ENCODE measurements at regions not wholly inside any gene's neighbourhood (a gene's known extent, or its start where the extent isn't known, plus 50 kb on each side); places are given as distances from the start of the nearest gene placed in this dataset.
"Not testable (repeated sequence)": the region's sequence is repeated elsewhere in the genome, so short reads cannot be mapped to it uniquely, and the experiment has no call there.

- ATAC-seq, result no peak
- no TSS peak for BruUV-seq (replicated peaks)
- Histone ChIP-seq H3K4me1 (ENCODE audit: control insufficient read depth, insufficient read depth, low read length) (no peaks in the 10 kb centered on the region), H3K27ac (ENCODE audit: low read length) (no peak overlapping the region), H3K9me3 (ENCODE audit: control insufficient read depth, insufficient read depth, low read depth, low read length) (no peaks in the 10 kb centered on the region), H3K36me3 (ENCODE audit: control insufficient read depth, insufficient read depth, low read length) (no peaks in the 10 kb centered on the region), H3K27me3 (ENCODE audit: control insufficient read depth, insufficient read depth, low read length) (no peaks in the 10 kb centered on the region), H3K4me3 (ENCODE audit: low read depth in 2 of 2, low read length in 2 of 2) (no peak overlapping the region)
- CTCF ChIA-PET, result no interaction called here
- intact Hi-C loops (cut with micrococcal nuclease; ENCODE audit: unreplicated experiment) (no loop called here), in situ Hi-C loops (cut with HindIII; ENCODE audit: low pct_unique_long_range_greater_than_20kb, low sequenced_read_pairs) (no loop called here)
- POLR2A ChIA-PET, result no interaction called here
- no peak for DNase-seq (ENCODE audit: low read depth, low spot score)
- TF ChIP-seq SIN3A (IDR thresholded peaks at IDR 0.05; ENCODE audit: borderline replicate concordance, insufficient read depth, low read depth, low read length), result no peak
- no peak for TF ChIP-seq POLR2AphosphoS5 (IDR thresholded peaks at IDR 0.05; ENCODE audit: low read depth, low read length)
- no peak for TF ChIP-seq TCF7L2 (IDR thresholded peaks at IDR 0.05; ENCODE audit: low read depth, low read length)
- no peak for TF ChIP-seq CTCF (IDR thresholded peaks at IDR 0.05)
- no peak for TF ChIP-seq REST (IDR thresholded peaks at IDR 0.05; ENCODE audit: insufficient read depth in 1 of 2, low read depth in 2 of 2, low read length in 1 of 2)
Measured at GRCh38 chr4:23022032-23022431, 329.3 kb downstream of the GBA3 start.

- POLR2A ChIA-PET, result no interaction called here
- no TSS peak for BruUV-seq (replicated peaks)
- CTCF ChIA-PET, result no interaction called here
- Histone ChIP-seq H3K36me3 (ENCODE audit: control insufficient read depth, insufficient read depth, low read length) (no peaks in the 10 kb centered on the region), H3K9me3 (ENCODE audit: control insufficient read depth, insufficient read depth, low read depth, low read length) (no peaks in the 10 kb centered on the region), H3K27ac (ENCODE audit: low read length) (no peak overlapping the region), H3K4me1 (ENCODE audit: control insufficient read depth, insufficient read depth, low read length) (no peaks in the 10 kb centered on the region), H3K27me3 (ENCODE audit: control insufficient read depth, insufficient read depth, low read length) (no peaks in the 10 kb centered on the region), H3K4me3 (ENCODE audit: low read depth in 2 of 2, low read length in 2 of 2) (no peak overlapping the region)
- no peak for TF ChIP-seq TCF7L2 (IDR thresholded peaks at IDR 0.05; ENCODE audit: low read depth, low read length)
- no peak for TF ChIP-seq SIN3A (IDR thresholded peaks at IDR 0.05; ENCODE audit: borderline replicate concordance, insufficient read depth, low read depth, low read length)
- TF ChIP-seq REST (IDR thresholded peaks at IDR 0.05; ENCODE audit: insufficient read depth in 1 of 2, low read depth in 2 of 2, low read length in 1 of 2), result no peak
- no peak for TF ChIP-seq POLR2AphosphoS5 (IDR thresholded peaks at IDR 0.05; ENCODE audit: low read depth, low read length)
- no peak for TF ChIP-seq CTCF (IDR thresholded peaks at IDR 0.05)
- DNase-seq (ENCODE audit: low read depth, low spot score) (no peak), ATAC-seq (no peak)
- intact Hi-C loops (cut with micrococcal nuclease; ENCODE audit: unreplicated experiment) (no loop called here), in situ Hi-C loops (cut with HindIII; ENCODE audit: low pct_unique_long_range_greater_than_20kb, low sequenced_read_pairs) (no loop called here)
Measured at GRCh38 chr4:23021040-23021439, 328.3 kb downstream of the GBA3 start.

GRCh38 chr4:23020399-23020798, 327.7 kb downstream of the GBA3 start:
- POLR2A ChIA-PET, result not testable (repeated sequence)

More at GRCh38 chr4:23020399-23020798, 327.7 kb downstream of the GBA3 start:
- ATAC-seq; intact Hi-C loops (cut with micrococcal nuclease; ENCODE audit: unreplicated experiment); H3K27ac ChIP-seq (ENCODE audit: low read length); CTCF ChIA-PET; DNase-seq (ENCODE audit: low read depth, low spot score); in situ Hi-C loops (cut with HindIII; ENCODE audit: low pct_unique_long_range_greater_than_20kb, low sequenced_read_pairs); H3K4me3 ChIP-seq (ENCODE audit: low read depth in 2 of 2, low read length in 2 of 2); H3K4me1 ChIP-seq (ENCODE audit: control insufficient read depth, insufficient read depth, low read length); H3K27me3 ChIP-seq (ENCODE audit: control insufficient read depth, insufficient read depth, low read length); H3K36me3 ChIP-seq (ENCODE audit: control insufficient read depth, insufficient read depth, low read length); BruUV-seq (replicated peaks); H3K9me3 ChIP-seq (ENCODE audit: control insufficient read depth, insufficient read depth, low read depth, low read length): not testable (repeated sequence)
